ENCODE measurements at regions not wholly inside any gene's neighbourhood (a gene's known extent, or its start where the extent isn't known, plus 50 kb on each side); places are given as distances from the start of the nearest gene placed in this dataset.

GRCh38 chr13:85312071-85312470 lies 487.1 kb downstream of the SLITRK6 start:
- no peak for DNase-seq (ENCODE audit: low read depth, low spot score)

GRCh38 chr13:85303630-85304029 lies 495.6 kb downstream of the SLITRK6 start:
- no peak for DNase-seq (ENCODE audit: low read depth, low spot score)

GRCh38 chr13:85298387-85298924 lies 500.8 kb downstream of the SLITRK6 start:
- no peak for DNase-seq (ENCODE audit: low read depth, low spot score)

- no peak for DNase-seq (ENCODE audit: low read depth, low spot score)
These were observed 510.5 kb downstream of the SLITRK6 start for GRCh38 chr13:85288698-85289097.

GRCh38 chr13:85287528-85287927 lies 511.7 kb downstream of the SLITRK6 start:
- DNase-seq (ENCODE audit: low read depth, low spot score), result no peak

- no peak for DNase-seq (ENCODE audit: low read depth, low spot score)
These were observed 513.1 kb downstream of the SLITRK6 start for GRCh38 chr13:85286081-85286480.

GRCh38 chr13:85284349-85284748 lies 514.9 kb downstream of the SLITRK6 start:
- DNase-seq (ENCODE audit: low read depth, low spot score), result no peak

- no peak for DNase-seq (ENCODE audit: low read depth, low spot score)
These were observed 515.8 kb downstream of the SLITRK6 start for GRCh38 chr13:85283408-85283807.

GRCh38 chr13:85282876-85283275 lies 516.3 kb downstream of the SLITRK6 start:
- no peak for DNase-seq (ENCODE audit: low read depth, low spot score)

- DNase-seq (ENCODE audit: low read depth, low spot score), result no peak
These were observed 520.4 kb downstream of the SLITRK6 start for GRCh38 chr13:85278851-85279250.

- no peak for DNase-seq (ENCODE audit: low read depth, low spot score)
These were observed 521.5 kb downstream of the SLITRK6 start for GRCh38 chr13:85277748-85278147.

GRCh38 chr13:85266771-85267170 lies 532.4 kb downstream of the SLITRK6 start:
- peak; percentile 22 for DNase-seq (ENCODE audit: low read depth, low spot score)

GRCh38 chr13:85266331-85266730 lies 532.9 kb downstream of the SLITRK6 start:
- no peak for DNase-seq (ENCODE audit: low read depth, low spot score)

GRCh38 chr13:85265296-85265695 lies 533.9 kb downstream of the SLITRK6 start:
- DNase-seq (ENCODE audit: low read depth, low spot score), result no peak

GRCh38 chr13:85262499-85262898 lies 536.7 kb downstream of the SLITRK6 start:
- no peak for DNase-seq (ENCODE audit: low read depth, low spot score)

GRCh38 chr13:85261757-85262346 lies 537.4 kb downstream of the SLITRK6 start:
- DNase-seq (ENCODE audit: low read depth, low spot score), result no peak

- no peak for DNase-seq (ENCODE audit: low read depth, low spot score)
These were observed 538.3 kb downstream of the SLITRK6 start for GRCh38 chr13:85260896-85261295.

GRCh38 chr13:85255978-85256377 lies 543.2 kb downstream of the SLITRK6 start:
- DNase-seq (ENCODE audit: low read depth, low spot score), result no peak

- no peak for DNase-seq (ENCODE audit: low read depth, low spot score)
These were observed 544.6 kb downstream of the SLITRK6 start for GRCh38 chr13:85254641-85255040.

GRCh38 chr13:85249151-85249550 lies 550.1 kb downstream of the SLITRK6 start:
- no peak for DNase-seq (ENCODE audit: low read depth, low spot score)

GRCh38 chr13:85247780-85248179 lies 551.4 kb downstream of the SLITRK6 start:
- no peak for DNase-seq (ENCODE audit: low read depth, low spot score)

GRCh38 chr13:85243831-85244230 lies 555.4 kb downstream of the SLITRK6 start:
- DNase-seq (ENCODE audit: low read depth, low spot score), result no peak

GRCh38 chr13:85241060-85241459 lies 558.2 kb downstream of the SLITRK6 start:
- DNase-seq (ENCODE audit: low read depth, low spot score), result no peak

- DNase-seq (ENCODE audit: low read depth, low spot score), result peak; percentile 5
These were observed 562.8 kb downstream of the SLITRK6 start for GRCh38 chr13:85236413-85236812.
